T-cell (primary cell): ENCODE measurements at regions not wholly inside any gene's neighbourhood (a gene's known extent, or its start where the extent isn't known, plus 50 kb on each side); places are given as distances from the start of the nearest gene placed in this dataset.
"Not testable (repeated sequence)": the region's sequence is repeated elsewhere in the genome, so short reads cannot be mapped to it uniquely, and the experiment has no call there.

Experiments used
- ATAC-seq, 4 experiments: fragments of 200-7000 bp in 3 of 4; fragments of 150-1000 bp in 1 of 4; cut with Tn5 transposase; replicated peaks in 1 of 4; 1 replicate in 3 of 4; 2 replicates in 1 of 4; pipeline ENCODE4 v1.10.0; 2021; ENCODE audit warnings: moderate library complexity in 3 of 4, mild to moderate bottlenecking in 2 of 4, moderate number of reproducible peaks in 1 of 4
- CTCF ChIA-PET, 2 donors: fragments of 300-600 bp; sonication (Branson Sonifier 250); formaldehyde crosslinking; loops; one replicate each; lab custom pipeline; 2022; ENCODE audit warnings: antibody characterized with exemption in 2 of 2; lab: Charles Lee
- POLR2A ChIA-PET, 2 donors: fragments of 300-600 bp; sonication (Branson Sonifier 250); formaldehyde crosslinking; loops; one replicate each; lab custom pipeline; 2022; ENCODE audit warnings: antibody characterized with exemption in 2 of 2; lab: Charles Lee
- DNase-seq, 35 experiments: peaks; one replicate each; pipeline versions ENCODE4 v3.0.0 to v3.0.0-alpha.2; 2013 to 2023
- H3K27ac ChIP-seq: one replicate; pipeline ENCODE4 v1.5.1; 2013; ENCODE audit warnings: low read length
- H3K27me3 ChIP-seq, 2 experiments: replicated peaks in 1 of 2; 1 replicate in 1 of 2; 2 replicates in 1 of 2; pipeline versions ENCODE4 v1.6.1 to v1.7.0; 2013; ENCODE audit warnings: low read length in 1 of 2, mixed read lengths in 1 of 2; ENCODE audit not compliant: control insufficient read depth in 2 of 2, insufficient read depth in 2 of 2; ENCODE audit errors: extremely low read depth in 1 of 2
- H3K36me3 ChIP-seq, 2 donors: 1 replicate in 1 of 2; 2 replicates in 1 of 2; pipeline versions ENCODE4 v1.6.1 to v1.7.0; 2013; ENCODE audit warnings: low read length in 1 of 2; ENCODE audit not compliant: control insufficient read depth in 2 of 2, insufficient read depth in 1 of 2; ENCODE audit errors: extremely low read depth in 1 of 2
- H3K4me1 ChIP-seq, 2 experiments: 1 replicate in 1 of 2; 2 replicates in 1 of 2; pipeline versions ENCODE4 v1.6.1 to v1.7.0; 2013; ENCODE audit warnings: low read length in 2 of 2, mixed read lengths in 1 of 2; ENCODE audit not compliant: insufficient read depth in 2 of 2, control insufficient read depth in 1 of 2; ENCODE audit errors: extremely low read depth in 1 of 2
- H3K4me3 ChIP-seq, 2 donors: 1 replicate in 1 of 2; 2 replicates in 1 of 2; pipeline versions ENCODE4 v1.5.1 to v1.7.0; 2013; ENCODE audit warnings: mild to moderate bottlenecking in 2 of 2, low read length in 1 of 2, moderate library complexity in 1 of 2; ENCODE audit not compliant: control insufficient read depth in 1 of 2; ENCODE audit errors: extremely low read depth in 1 of 2
- H3K9me3 ChIP-seq: 2 replicates; pipeline ENCODE4 v1.7.0; 2013
- H3K27ac Mint-ChIP-seq, 2 donors: one replicate each; pipeline ENCODE4 v1.8.0; 2020 to 2021; ENCODE audit warnings: mild to moderate bottlenecking in 2 of 2, mixed read lengths in 2 of 2
- H3K27me3 Mint-ChIP-seq, 2 donors: one replicate each; pipeline ENCODE4 v1.8.0; 2021 to 2022; ENCODE audit warnings: mixed read lengths in 2 of 2
- H3K36me3 Mint-ChIP-seq: one replicate; pipeline ENCODE4 v1.8.0; 2021; ENCODE audit warnings: mixed read lengths
- H3K4me1 Mint-ChIP-seq, 3 donors: one replicate each; pipeline ENCODE4 v1.8.0; 2020 to 2022; ENCODE audit warnings: mixed read lengths in 3 of 3, mild to moderate bottlenecking in 1 of 3
- H3K4me3 Mint-ChIP-seq, 3 donors: one replicate each; pipeline ENCODE4 v1.8.0; 2020 to 2022; ENCODE audit warnings: mild to moderate bottlenecking in 3 of 3, mixed read lengths in 3 of 3, moderate library complexity in 3 of 3
- H3K9me3 Mint-ChIP-seq, 3 donors: one replicate each; pipeline ENCODE4 v1.8.0; 2020 to 2022; ENCODE audit warnings: mixed read lengths in 3 of 3
- WGBS: methylation state at CpG from one replicate; pipeline ENCODE4 v1.1.5; 2013; ENCODE audit warnings: missing lambda C conversion rate; ENCODE audit not compliant: insufficient coverage; 5-methylcytosine and 5-hydroxymethylcytosine counted together

DNA sequence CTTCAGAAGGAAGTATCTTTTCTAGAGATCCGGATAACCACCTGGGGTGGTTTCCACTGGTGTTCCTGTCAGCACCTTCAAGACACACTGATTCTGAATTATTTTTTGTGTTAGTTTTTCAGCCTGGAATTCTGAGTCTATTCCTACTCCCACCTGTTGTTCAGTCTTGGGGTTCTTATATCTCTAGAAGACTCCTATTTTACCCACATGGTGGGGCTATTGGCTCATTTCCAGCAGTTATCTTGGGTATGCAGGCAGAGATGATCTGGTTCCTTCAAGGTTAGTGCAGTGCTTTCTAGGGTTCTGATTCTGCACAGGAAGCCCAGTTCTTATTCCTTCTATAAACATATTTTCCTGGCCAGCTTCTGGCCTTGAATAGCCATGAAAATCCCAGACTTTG is 175.6 kb upstream of the PDE7B start:
- H3K4me3 Mint-ChIP-seq: no peak overlapping the region

DNA sequence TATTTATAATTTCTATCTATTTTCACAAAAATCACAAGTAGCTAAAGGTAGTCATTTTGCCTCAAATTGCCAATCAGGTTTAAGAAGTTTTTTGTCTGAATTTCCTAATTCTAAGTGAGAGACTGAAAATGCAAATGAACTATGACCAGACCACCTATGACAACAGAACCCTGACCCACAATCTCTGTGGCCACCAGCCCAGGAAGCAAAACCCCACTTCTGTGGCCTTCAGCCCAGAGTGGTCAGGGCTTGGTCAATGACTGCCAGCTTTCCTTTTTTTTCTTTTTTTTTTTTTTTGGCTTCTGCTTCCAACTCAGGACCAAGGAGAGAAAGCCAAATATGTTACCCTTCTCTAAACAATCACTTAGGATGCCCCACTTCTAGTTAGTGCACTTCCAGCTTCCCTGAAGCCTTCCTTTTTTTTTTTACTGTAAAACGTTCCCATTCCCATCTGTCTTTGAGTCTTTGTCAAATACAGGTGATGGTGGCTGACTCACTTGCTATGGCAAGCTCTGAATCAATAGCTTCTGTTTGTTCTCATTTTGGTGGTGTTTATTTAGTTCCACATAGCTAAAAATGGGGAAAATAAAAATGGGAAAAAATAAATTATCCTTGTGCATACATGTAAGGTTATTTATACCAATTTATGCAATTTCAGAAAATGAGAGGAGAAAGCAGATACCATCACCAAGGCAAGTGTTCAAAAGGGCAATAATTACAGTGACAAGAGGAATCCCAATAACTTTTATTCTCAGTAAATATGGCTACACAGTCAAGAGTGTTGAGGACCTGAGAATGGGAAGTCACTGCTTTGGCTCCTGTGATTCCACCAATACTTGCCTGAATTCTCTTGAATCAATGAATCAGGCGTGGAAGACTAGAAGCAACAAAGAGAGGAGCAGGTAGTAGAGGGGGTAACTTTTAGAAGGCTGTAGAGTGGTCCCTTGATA is 170.3 kb upstream of the PDE7B start:
- Histone ChIP-seq H3K4me1 (no peaks in the 10 kb centered on the region), H3K27ac (no peak overlapping the region), H3K27me3 (no peaks in the 10 kb centered on the region), H3K36me3 (no peaks in the 10 kb centered on the region), H3K9me3 (no peaks in the 10 kb centered on the region), H3K4me3 (no peak overlapping the region)
- ChIA-PET CTCF (interaction anchor here (0.7 to 2.0 kb wide), 4 partner anchors 202 to 230 kb away, joined by 3 to 13 read pairs (median 5); no protein-coding TSS in a partner anchor), POLR2A (no interaction called here)
- H3K4me1 Mint-ChIP-seq: no peaks in the 10 kb centered on the region
- DNase-seq (no peak), ATAC-seq (no peak)
- no peaks in the 10 kb centered on the region for H3K36me3 Mint-ChIP-seq
- peaks cover 0 to 4% of the 10 kb centered on the region in 2 donors for H3K27me3 Mint-ChIP-seq
- no peak overlapping the region for H3K4me3 Mint-ChIP-seq
- no peak overlapping the region for H3K27ac Mint-ChIP-seq
- no CpG with 5 or more reads among the region's 2 CpGs for WGBS
- no peaks in the 10 kb centered on the region for H3K9me3 Mint-ChIP-seq

More for the DNA sequence above, 175.6 kb upstream of the PDE7B start:
- CTCF ChIA-PET: interaction anchor here (0.6 to 2.7 kb wide), 7 partner anchors 232 to 551 kb away, joined by 3 to 30 read pairs (median 10); no protein-coding TSS in a partner anchor
- POLR2A ChIA-PET: no interaction called here
- no peaks in the 10 kb centered on the region for H3K27me3 Mint-ChIP-seq
- no peaks in the 10 kb centered on the region for H3K36me3 ChIP-seq
- ATAC-seq: peak in 3 of 4 experiments; percentile 77 to 84 (median 78)
- H3K27me3 ChIP-seq: no peaks in the 10 kb centered on the region
- no peak overlapping the region for H3K4me3 ChIP-seq
- DNase-seq: peak in 30 of 35 experiments; percentile 4 to 78 (median 26)
- H3K36me3 Mint-ChIP-seq: no peaks in the 10 kb centered on the region
- WGBS: no CpG with 5 or more reads among the region's 1 CpG
- H3K9me3 Mint-ChIP-seq: no peaks in the 10 kb centered on the region
- H3K27ac Mint-ChIP-seq: no peak overlapping the region
- no peaks in the 10 kb centered on the region for H3K4me1 ChIP-seq
- no peaks in the 10 kb centered on the region for H3K9me3 ChIP-seq
- no peaks in the 10 kb centered on the region for H3K4me1 Mint-ChIP-seq
- no peak overlapping the region for H3K27ac ChIP-seq

DNA sequence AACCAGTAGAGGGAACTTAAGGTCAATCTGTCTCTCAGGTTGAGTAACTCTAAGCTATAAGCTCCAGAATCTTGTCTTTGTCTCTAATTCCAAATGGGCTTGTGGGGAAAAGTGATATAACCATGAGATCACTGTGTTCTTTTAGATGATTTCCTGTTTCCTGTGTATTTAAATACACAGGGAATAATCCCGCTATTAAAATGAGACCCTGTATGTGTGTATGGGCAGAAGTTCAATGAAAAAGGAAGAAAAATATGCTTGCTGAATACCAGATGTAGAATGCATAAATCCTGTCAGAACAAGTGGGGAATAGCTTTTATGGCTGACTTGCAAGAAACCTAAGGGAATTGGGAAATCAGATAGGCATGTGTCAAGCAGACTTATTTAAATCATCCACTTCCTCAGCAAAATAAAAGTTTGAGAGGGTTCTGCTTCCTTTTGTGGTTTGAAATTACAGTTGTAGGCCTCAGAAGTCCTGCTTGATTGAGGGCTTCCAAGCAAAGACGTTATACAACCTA is 164.7 kb upstream of the PDE7B start:
- H3K4me3 Mint-ChIP-seq: no peak overlapping the region
- ATAC-seq: no peak

DNA sequence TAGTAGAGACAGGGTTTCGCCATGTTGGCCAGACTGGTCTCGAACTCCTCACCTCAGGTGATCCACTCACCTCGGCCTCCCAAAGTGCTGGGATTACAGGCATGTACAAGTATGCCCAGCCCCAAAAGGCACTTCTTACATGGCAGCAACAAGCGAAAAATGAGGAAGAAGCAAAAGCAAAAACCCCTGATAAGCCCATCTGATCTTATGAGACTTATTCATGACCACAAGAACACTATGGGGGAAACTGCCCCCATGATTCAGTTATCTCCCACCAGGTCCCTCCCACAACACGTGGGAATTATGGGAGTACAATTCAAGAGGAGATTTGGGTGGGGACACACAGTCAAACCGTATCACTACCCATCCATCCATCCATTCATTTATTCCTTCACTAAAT is 163.0 kb upstream of the PDE7B start:
- H3K4me1 ChIP-seq, H3K27me3 ChIP-seq, H3K4me3 Mint-ChIP-seq, H3K9me3 ChIP-seq, H3K36me3 ChIP-seq, CTCF ChIA-PET, H3K27ac ChIP-seq, H3K36me3 Mint-ChIP-seq, DNase-seq, ATAC-seq, H3K9me3 Mint-ChIP-seq, H3K27me3 Mint-ChIP-seq, POLR2A ChIA-PET, H3K4me1 Mint-ChIP-seq, H3K27ac Mint-ChIP-seq, H3K4me3 ChIP-seq: not testable (repeated sequence)
- WGBS: 80% methylated on average over 3 of the region's 6 CpGs

More for the DNA sequence above, 164.7 kb upstream of the PDE7B start:
- Mint-ChIP-seq H3K9me3 (no peaks in the 10 kb centered on the region), H3K27me3 (no peaks in the 10 kb centered on the region), H3K4me1 (peaks cover 6 to 9% (median 6%) of the 10 kb centered on the region in 3 donors), H3K27ac (no peak overlapping the region), H3K36me3 (no peaks in the 10 kb centered on the region)
- ChIA-PET POLR2A (no interaction called here), CTCF (no interaction called here)
- Histone ChIP-seq H3K27me3 (no peaks in the 10 kb centered on the region), H3K36me3 (no peaks in the 10 kb centered on the region), H3K27ac (no peak overlapping the region), H3K9me3 (no peaks in the 10 kb centered on the region), H3K4me1 (peaks cover 0 to 6% of the 10 kb centered on the region in 2 experiments), H3K4me3 (no peak overlapping the region)
- no peak for DNase-seq
- 60% methylated on average over 2 of the region's 2 CpGs for WGBS

DNA sequence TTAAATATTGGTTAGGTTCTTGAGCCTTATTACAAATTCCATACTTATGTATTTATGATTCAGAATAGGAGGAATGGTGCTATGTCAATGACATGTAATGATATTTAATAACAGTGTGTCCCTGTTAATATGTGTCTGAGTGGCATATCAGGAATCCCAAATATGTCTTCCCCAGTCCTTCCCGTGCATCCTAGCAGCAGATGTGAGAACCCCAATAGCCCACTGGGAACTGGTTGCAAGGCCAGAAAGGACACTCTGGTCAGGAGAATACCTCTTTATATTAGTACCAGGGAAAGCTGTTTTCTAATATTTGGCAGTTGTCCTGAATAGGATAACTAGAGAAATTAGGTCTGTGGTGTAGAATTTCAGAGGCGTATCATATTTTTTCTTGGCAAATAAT is 159.1 kb upstream of the PDE7B start:
- no CpG with 5 or more reads among the region's 2 CpGs for WGBS
- no peak overlapping the region for H3K27ac Mint-ChIP-seq
- H3K4me3 Mint-ChIP-seq: no peak overlapping the region

DNA sequence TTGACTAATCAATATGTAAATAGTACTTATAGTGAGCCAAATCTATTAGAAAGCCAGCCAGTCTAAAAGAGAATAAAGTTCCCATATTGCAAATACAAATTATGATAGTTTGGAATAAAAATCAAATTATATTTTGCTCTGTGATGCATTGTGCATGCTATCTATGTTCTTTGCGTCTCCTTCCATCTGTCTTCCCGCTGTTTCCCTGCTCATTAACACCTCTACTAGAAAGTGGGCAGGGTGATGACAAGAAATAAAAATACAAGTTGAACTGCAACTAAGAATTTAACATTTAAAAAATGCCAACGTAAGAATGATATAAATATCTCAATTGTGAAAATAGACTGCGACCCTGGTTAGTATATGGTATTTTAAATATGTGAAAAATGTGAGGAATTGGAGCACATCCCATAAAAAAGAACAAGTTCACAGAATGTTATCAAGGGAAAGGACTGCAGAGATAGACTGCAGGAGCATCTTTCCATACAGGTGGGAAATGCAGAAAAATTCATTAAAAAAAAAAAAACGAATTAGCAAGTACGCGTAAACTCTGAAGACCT is 157.6 kb upstream of the PDE7B start:
- H3K4me3 Mint-ChIP-seq: no peak overlapping the region
- H3K36me3 Mint-ChIP-seq: no peaks in the 10 kb centered on the region

More for the DNA sequence above, 159.1 kb upstream of the PDE7B start:
- no peak overlapping the region for H3K27ac ChIP-seq
- DNase-seq: no peak
- no peaks in the 10 kb centered on the region for H3K36me3 ChIP-seq
- no peak overlapping the region for H3K4me3 ChIP-seq
- H3K4me1 ChIP-seq: no peaks in the 10 kb centered on the region
- Mint-ChIP-seq H3K9me3 (no peaks in the 10 kb centered on the region), H3K4me1 (peaks cover 0 to under 1% (median 0%) of the 10 kb centered on the region in 3 donors), H3K27me3 (no peaks in the 10 kb centered on the region), H3K36me3 (no peaks in the 10 kb centered on the region)
- H3K9me3 ChIP-seq: no peaks in the 10 kb centered on the region
- ATAC-seq: no peak
- POLR2A ChIA-PET: no interaction called here
- CTCF ChIA-PET: no interaction called here
- H3K27me3 ChIP-seq: no peaks in the 10 kb centered on the region

More for the DNA sequence above, 157.6 kb upstream of the PDE7B start:
- Mint-ChIP-seq H3K27me3 (no peaks in the 10 kb centered on the region), H3K4me1 (no peaks in the 10 kb centered on the region), H3K27ac (no peak overlapping the region), H3K9me3 (no peaks in the 10 kb centered on the region)
- H3K4me3 ChIP-seq: no peak overlapping the region
- ATAC-seq (no peak), DNase-seq (no peak)
- H3K27me3 ChIP-seq: no peaks in the 10 kb centered on the region
- no CpG with 5 or more reads among the region's 7 CpGs for WGBS
- POLR2A ChIA-PET: no interaction called here
- no peaks in the 10 kb centered on the region for H3K36me3 ChIP-seq
- CTCF ChIA-PET: no interaction called here
- H3K4me1 ChIP-seq: no peaks in the 10 kb centered on the region
- no peaks in the 10 kb centered on the region for H3K9me3 ChIP-seq
- H3K27ac ChIP-seq: no peak overlapping the region
